AG09319 (cell line): ENCODE measurements at regions not wholly inside any gene's neighbourhood (a gene's known extent, or its start where the extent isn't known, plus 50 kb on each side); places are given as distances from the start of the nearest gene placed in this dataset.

ENCODE experiments used
- DNase-seq: peaks from one replicate; pipeline ENCODE4 v3.0.0-alpha.2; 2010; ENCODE audit warnings: low read depth; ENCODE audit errors: extremely low read depth
- CTCF ChIP-seq: IDR thresholded peaks from 2 replicates; pipeline ENCODE4 v1.5.1; 2011; ENCODE audit warnings: low read depth, mild to moderate bottlenecking, inconsistent platforms, low read length, moderate library complexity

DNA sequence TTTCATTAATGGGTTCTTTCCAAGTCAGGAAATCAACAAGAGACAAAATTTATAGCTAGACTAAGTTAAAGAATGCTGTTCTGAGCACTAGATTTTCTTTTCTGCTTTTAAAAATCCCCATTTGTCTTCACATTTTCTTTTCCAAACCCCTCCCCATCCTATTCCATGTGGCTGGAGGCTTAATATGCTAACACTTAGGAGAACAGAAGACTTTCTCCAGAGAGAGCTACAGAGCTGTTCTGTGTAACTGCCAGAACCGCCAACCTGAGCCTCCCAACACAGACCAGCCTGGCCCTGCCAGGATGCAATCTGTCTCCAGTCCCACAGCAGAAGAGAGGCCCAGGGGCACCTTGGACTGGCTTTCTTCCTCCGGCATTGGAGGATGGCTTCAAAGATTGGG, 264.1 kb downstream of the NDFIP2 start:
- DNase-seq: no peak
- no peak for TF ChIP-seq CTCF

DNA sequence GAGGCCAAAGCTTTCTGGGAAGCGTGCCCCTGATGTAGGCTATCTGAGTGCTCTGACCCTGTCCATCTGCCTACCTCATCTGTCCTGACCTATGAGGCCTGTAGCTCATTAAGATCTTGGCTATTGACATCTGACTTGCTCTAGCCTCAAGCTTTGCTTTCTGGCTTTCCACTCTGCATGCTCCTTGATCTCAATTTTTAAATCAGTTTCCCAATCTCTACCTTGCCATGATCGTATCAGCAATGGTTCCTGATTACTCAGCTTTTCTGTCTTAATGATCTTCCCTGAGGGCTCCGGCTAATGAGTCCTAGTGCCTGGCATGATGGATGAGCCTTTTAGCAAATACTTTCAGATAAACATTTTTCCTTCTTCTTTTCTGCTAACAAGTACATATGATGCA, 262.0 kb downstream of the NDFIP2 start:
- no peak for DNase-seq
- no peak for TF ChIP-seq CTCF

- DNase-seq: no peak
Measured at GRCh38 chr13:79740991-79741390, 260.0 kb downstream of the NDFIP2 start.

GRCh38 chr13:79736356-79736755, 255.4 kb downstream of the NDFIP2 start:
- no peak for TF ChIP-seq CTCF
- DNase-seq: no peak

More at GRCh38 chr13:79740991-79741390, 260.0 kb downstream of the NDFIP2 start:
- no peak for TF ChIP-seq CTCF

DNA sequence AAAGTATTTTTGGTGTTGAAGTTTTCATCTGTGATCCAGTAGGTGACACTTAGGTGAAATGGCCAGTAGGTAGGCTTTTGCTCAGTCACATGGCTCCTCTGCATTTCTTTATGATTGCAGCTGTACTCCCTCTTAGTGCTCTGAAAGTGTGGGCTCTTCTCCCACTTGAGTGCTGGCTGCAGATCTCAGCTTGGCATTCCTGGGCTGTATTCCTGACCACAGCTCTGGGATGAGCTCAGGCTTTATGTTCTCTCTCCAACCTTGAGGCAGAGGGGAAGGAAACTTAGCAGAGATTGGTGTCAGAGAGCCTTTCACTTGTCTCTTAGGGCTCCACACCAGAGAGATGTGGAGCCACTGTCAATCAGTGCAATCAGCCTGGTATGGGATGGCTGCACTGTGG, 254.3 kb downstream of the NDFIP2 start:
- no peak for DNase-seq
- TF ChIP-seq CTCF: no peak

DNA sequence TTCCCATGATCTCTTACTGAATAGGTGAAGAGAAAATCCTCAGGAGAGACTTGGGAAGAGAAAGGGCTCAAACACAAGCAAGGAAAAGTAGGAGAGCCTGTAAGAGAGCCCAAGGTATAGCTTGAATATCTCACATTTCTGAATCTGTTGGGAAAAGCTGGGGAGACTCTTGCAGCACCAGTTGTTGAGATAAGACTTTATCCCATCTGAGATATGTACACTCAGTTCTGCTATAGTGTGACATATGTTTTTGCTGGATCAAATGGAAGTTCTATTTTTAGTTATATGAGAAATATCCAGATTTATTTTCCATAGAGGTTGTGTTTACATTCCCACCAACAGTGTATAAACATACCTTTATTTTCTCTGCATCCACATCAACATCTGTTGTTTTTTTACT, 246.1 kb downstream of the NDFIP2 start:
- TF ChIP-seq CTCF: no peak
- no peak for DNase-seq

GRCh38 chr13:79725841-79726240, 244.9 kb downstream of the NDFIP2 start:
- TF ChIP-seq CTCF: no peak
- no peak for DNase-seq
